Uterus (tissue), 2 donors: ENCODE measurements at regions not wholly inside any gene's neighbourhood (a gene's known extent, or its start where the extent isn't known, plus 50 kb on each side); places are given as distances from the start of the nearest gene placed in this dataset.

Experiments used
- POLR2A ChIP-seq, 2 donors: fragments of 450-650 bp; IDR thresholded peaks; one replicate each; pipeline ENCODE4 v1.6.1; 2016; ENCODE audit warnings: antibody characterized with exemption in 2 of 2, mild to moderate bottlenecking in 1 of 2, moderate library complexity in 1 of 2
- TF ChIP-seq, protein P1 (sequence below), 4 experiments: fragments of 200-600 bp in 2 of 4; fragments of 450-650 bp in 2 of 4; sonication (generic) in 2 of 4; IDR thresholded peaks; one replicate each; pipeline ENCODE4 v1.5.1; 2016 to 2019; ENCODE audit warnings: antibody characterized with exemption in 4 of 4, mild to moderate bottlenecking in 2 of 4, moderate library complexity in 1 of 4

DNA sequence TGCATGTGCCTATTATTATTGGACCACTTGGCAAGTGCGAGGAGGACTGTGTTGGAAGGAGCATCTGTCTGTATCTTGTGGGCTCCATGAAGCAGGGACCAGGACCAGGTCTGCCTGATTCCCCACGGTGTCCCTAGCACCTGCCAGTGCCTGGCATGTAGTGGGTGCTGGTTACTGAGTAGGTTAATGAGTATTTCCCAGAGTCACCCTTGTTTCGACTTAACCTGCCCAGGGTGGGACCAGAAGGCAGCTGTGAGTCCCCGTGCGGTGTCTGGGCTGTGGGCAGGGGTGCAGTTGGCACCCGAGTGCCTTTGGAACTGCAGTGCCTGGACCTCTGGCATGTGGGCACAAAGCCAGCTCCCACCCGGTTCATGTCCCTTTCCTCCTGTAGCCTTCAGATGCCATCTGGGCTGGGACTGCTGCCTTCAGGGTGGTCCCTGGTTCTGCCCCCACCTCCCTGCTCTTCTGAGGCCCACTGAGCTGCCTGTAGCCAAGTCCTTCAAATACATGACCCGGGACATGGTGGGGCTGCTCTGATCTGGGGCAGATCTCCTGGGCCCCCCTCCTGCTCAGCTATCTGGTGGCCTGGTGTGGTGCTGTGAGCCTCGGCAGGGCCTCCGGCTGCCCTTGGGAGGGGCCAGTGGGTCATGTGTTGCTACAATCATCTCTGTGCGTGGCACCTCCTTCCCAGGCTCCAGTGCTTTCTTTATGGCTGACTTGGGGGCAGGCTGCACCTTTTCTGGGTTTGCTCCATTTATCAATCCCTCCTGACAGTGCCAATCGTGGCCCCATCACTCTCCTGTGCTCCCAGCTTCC is 53.0 kb upstream of the SORCS2 start:
- TF ChIP-seq, protein P1, sequence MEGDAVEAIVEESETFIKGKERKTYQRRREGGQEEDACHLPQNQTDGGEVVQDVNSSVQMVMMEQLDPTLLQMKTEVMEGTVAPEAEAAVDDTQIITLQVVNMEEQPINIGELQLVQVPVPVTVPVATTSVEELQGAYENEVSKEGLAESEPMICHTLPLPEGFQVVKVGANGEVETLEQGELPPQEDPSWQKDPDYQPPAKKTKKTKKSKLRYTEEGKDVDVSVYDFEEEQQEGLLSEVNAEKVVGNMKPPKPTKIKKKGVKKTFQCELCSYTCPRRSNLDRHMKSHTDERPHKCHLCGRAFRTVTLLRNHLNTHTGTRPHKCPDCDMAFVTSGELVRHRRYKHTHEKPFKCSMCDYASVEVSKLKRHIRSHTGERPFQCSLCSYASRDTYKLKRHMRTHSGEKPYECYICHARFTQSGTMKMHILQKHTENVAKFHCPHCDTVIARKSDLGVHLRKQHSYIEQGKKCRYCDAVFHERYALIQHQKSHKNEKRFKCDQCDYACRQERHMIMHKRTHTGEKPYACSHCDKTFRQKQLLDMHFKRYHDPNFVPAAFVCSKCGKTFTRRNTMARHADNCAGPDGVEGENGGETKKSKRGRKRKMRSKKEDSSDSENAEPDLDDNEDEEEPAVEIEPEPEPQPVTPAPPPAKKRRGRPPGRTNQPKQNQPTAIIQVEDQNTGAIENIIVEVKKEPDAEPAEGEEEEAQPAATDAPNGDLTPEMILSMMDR (IDR thresholded peaks at IDR 0.05), result no peak
- no peak for TF ChIP-seq POLR2A (IDR thresholded peaks at IDR 0.05)
